GM19238 (cell line): ENCODE measurements at regions not wholly inside any gene's neighbourhood (a gene's known extent, or its start where the extent isn't known, plus 50 kb on each side); places are given as distances from the start of the nearest gene placed in this dataset.

ENCODE experiments used
- DNase-seq: peaks from one replicate; pipeline ENCODE4 v3.0.0; 2011; ENCODE audit warnings: low spot score; ENCODE audit not compliant: insufficient read length

- DNase-seq = no peak
Observed at GRCh38 chr2:23297112-23297511, 87.9 kb upstream of the KLHL29 start.

GRCh38 chr2:23298551-23298950 lies 86.4 kb upstream of the KLHL29 start:
- DNase-seq = no peak

DNA sequence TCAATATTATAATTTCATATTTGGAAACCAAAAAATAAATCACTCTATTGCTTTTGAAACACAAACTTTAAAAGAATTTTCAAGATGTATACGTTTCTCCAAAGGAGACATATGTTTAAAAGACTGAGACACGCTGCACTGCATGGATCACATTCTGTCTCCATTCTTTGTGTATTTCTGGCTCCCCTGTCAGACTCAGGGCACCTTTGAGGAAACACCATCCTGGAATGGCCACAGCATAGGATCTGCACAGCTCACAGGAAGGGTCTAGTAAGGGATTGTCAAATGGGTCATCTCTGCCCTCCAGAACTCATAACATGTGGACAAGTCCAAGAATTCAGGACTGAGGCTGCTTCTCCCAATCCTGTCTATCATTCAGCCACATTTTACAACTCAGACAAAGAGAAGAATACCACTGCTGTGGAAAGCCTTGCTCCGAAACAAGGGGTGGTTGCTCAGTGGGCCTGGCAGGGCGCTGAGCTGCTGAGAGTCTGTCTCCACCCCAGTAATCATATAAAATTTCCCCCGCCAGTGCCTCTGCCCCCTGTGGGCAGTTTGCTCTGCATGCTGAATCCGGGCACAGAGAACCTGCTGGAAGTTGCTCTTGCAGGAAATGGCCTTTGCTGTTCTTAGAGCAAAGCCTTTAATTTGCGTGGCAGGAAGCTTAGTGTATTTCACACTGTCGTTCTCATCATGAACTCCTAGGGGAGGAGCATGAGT lies 85.3 kb upstream of the KLHL29 start:
- DNase-seq = no peak

DNA sequence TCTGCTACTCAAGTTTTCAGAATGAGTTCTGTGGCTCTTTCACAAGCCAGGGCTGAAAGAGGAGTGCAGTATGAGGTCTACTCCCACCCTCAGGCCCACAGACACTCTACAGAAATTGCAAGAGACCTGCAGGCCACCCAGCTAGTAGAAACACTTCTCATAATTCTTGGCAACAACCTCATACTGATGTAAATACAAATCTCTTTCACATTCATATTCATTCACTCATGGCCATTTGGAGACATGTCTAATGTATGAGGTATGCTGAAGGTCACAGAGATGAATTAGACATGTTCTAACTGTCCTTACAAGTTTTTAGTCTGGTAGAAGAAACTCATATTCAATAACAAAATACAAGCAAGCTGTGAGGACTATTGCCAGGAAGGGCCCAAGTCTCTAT lies 83.8 kb upstream of the KLHL29 start:
- DNase-seq = no peak

DNA sequence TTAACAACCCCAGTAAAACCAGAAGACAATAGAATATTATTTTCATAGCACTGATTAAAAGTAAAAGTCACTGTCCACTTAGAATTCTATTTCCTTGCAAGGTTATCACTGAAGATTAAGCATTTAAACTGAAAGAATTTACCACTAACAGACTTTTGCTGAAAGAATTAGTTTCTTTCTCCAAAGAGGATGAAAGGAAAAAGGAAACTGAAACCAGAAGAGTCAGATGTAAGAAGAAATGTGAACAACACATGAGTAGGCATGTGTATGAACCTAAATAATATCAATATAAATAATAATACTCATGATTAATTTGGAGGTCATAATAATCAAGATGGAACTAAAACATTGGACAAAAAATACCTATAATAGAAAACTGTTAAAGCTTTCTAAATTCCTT lies 82.4 kb upstream of the KLHL29 start:
- DNase-seq = no peak

DNA sequence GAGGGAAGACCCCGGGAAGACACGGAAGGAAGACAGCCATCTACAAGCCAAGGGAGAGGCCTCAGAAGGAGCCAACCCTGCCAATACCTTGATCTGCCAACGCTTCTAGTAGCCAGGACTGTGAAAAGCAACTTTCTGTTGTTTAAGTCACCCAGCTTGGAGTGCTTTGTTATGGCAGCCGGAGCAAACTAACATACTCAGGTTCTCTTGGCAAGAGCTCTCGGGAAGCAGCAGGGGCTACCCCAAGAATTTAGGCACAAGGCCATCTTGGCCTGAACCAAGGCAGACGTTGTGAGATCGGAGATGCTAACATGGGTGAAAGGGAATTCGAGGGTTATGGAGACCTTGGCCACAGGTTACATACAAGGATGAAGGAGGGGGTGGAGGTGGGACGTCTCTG lies 78.6 kb upstream of the KLHL29 start:
- no peak for DNase-seq

- DNase-seq = no peak
Observed at GRCh38 chr2:23311186-23311585, 73.8 kb upstream of the KLHL29 start.

- peak; percentile 39 for DNase-seq
Observed at GRCh38 chr2:23312996-23313606, 71.9 kb upstream of the KLHL29 start.

GRCh38 chr2:23314687-23315086 lies 70.3 kb upstream of the KLHL29 start:
- DNase-seq = no peak

- DNase-seq = no peak
Observed at GRCh38 chr2:23320058-23320457, 64.9 kb upstream of the KLHL29 start.

DNA sequence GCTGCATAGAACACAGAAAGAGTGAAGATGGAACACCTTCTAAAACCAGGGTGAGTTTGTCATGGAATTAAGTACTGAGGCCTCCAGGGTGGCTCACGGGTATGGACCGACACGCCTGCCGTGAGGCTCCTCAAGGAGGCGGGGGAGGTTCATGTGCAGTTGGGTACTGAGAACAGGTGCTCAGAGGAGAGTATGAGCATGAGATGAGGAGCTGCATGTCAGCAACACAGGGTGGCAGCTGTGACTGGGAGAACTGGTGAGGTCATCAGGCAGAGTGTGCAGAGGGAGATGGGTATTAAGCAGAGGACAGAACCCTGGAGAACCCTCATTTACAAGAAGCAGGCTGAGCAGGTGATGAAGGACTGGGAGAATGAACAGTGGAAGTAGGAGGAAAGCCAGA lies 63.2 kb upstream of the KLHL29 start:
- DNase-seq = no peak

- DNase-seq = no peak
Observed at GRCh38 chr2:23322567-23323197, 62.3 kb upstream of the KLHL29 start.

- DNase-seq = no peak
Observed at GRCh38 chr2:23323198-23323916, 61.6 kb upstream of the KLHL29 start.

GRCh38 chr2:23323917-23324680 lies 60.9 kb upstream of the KLHL29 start:
- DNase-seq = no peak

- no peak for DNase-seq
Observed at GRCh38 chr2:23326330-23326729, 58.6 kb upstream of the KLHL29 start.

GRCh38 chr2:23327416-23327815 lies 57.6 kb upstream of the KLHL29 start:
- no peak for DNase-seq

GRCh38 chr2:23327887-23328286 lies 57.1 kb upstream of the KLHL29 start:
- no peak for DNase-seq

DNA sequence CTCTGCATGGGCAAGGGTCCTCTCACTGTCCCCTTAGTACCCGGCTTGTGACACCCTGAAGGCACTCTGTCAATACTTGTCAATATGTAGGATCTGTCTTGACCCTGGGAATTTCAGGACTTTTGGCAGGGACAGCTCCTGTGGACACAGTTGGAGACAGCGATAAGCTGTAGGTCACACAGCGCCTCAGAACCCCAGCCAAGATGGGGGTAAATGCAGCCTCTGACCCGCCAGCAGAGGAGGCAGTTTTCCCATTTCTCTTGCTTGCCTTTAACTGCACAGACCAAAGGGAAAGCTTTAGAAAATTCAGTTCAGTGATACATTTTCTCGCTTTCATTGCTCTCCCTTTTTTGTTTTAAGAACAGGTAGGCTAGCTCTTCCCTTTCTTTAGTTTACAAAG lies 54.8 kb upstream of the KLHL29 start:
- DNase-seq = no peak
